Transverse colon (tissue), 3 donors: ENCODE measurements at regions not wholly inside any gene's neighbourhood (a gene's known extent, or its start where the extent isn't known, plus 50 kb on each side); places are given as distances from the start of the nearest gene placed in this dataset.

Source experiments
- POLR2A ChIP-seq: fragments of 450-650 bp; IDR thresholded peaks from one replicate; pipeline ENCODE4 v1.6.1; 2016; ENCODE audit warnings: antibody characterized with exemption, mild to moderate bottlenecking, moderate library complexity
- TF ChIP-seq, protein P1 (sequence below), 5 experiments: fragments of 200-600 bp in 3 of 5; fragments of 450-650 bp in 2 of 5; sonication (generic) in 3 of 5; IDR thresholded peaks; 1 replicate in 2 of 5; 2 replicates in 3 of 5; pipeline ENCODE4 v1.5.1; 2016 to 2017; ENCODE audit warnings: antibody characterized with exemption in 5 of 5, inconsistent platforms in 3 of 5, mild to moderate bottlenecking in 2 of 5, moderate library complexity in 1 of 5

GRCh38 chr3:124202754-124203153, 210.8 kb upstream of the ROPN1 start:
- TF ChIP-seq, protein P1, sequence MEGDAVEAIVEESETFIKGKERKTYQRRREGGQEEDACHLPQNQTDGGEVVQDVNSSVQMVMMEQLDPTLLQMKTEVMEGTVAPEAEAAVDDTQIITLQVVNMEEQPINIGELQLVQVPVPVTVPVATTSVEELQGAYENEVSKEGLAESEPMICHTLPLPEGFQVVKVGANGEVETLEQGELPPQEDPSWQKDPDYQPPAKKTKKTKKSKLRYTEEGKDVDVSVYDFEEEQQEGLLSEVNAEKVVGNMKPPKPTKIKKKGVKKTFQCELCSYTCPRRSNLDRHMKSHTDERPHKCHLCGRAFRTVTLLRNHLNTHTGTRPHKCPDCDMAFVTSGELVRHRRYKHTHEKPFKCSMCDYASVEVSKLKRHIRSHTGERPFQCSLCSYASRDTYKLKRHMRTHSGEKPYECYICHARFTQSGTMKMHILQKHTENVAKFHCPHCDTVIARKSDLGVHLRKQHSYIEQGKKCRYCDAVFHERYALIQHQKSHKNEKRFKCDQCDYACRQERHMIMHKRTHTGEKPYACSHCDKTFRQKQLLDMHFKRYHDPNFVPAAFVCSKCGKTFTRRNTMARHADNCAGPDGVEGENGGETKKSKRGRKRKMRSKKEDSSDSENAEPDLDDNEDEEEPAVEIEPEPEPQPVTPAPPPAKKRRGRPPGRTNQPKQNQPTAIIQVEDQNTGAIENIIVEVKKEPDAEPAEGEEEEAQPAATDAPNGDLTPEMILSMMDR (IDR thresholded peaks at IDR 0.05), result no peak
- no peak for TF ChIP-seq POLR2A
